ENCODE measurements at regions not wholly inside any gene's neighbourhood (a gene's known extent, or its start where the extent isn't known, plus 50 kb on each side); places are given as distances from the start of the nearest gene placed in this dataset.
"Not testable (repeated sequence)": the region's sequence is repeated elsewhere in the genome, so short reads cannot be mapped to it uniquely, and the experiment has no call there.

GRCh38 chr12:108423486-108423885 lies 84.4 kb upstream of the CMKLR1 start:
- DNase-seq (ENCODE audit: low spot score), result no peak

GRCh38 chr12:108421082-108421481 lies 82.0 kb upstream of the CMKLR1 start:
- not testable (repeated sequence) for DNase-seq (ENCODE audit: low spot score)

- DNase-seq (ENCODE audit: low spot score), result not testable (repeated sequence)
Observed at GRCh38 chr12:108420421-108420820, 81.3 kb upstream of the CMKLR1 start.

GRCh38 chr12:108419949-108420348 lies 80.8 kb upstream of the CMKLR1 start:
- no peak for DNase-seq (ENCODE audit: low spot score)

- DNase-seq (ENCODE audit: low spot score), result no peak
Observed at GRCh38 chr12:108418164-108418890, 79.2 kb upstream of the CMKLR1 start.

- DNase-seq (ENCODE audit: low spot score), result no peak
Observed at GRCh38 chr12:108414021-108414420, 74.9 kb upstream of the CMKLR1 start.

GRCh38 chr12:108410689-108411088 lies 71.6 kb upstream of the CMKLR1 start:
- DNase-seq (ENCODE audit: low spot score), result no peak

- DNase-seq (ENCODE audit: low spot score), result no peak
Observed at GRCh38 chr12:108409481-108409880, 70.4 kb upstream of the CMKLR1 start.

- no peak for DNase-seq (ENCODE audit: low spot score)
Observed at GRCh38 chr12:108403952-108404351, 64.8 kb upstream of the CMKLR1 start.

GRCh38 chr12:108401964-108402363 lies 62.9 kb upstream of the CMKLR1 start:
- DNase-seq (ENCODE audit: low spot score), result no peak

- DNase-seq (ENCODE audit: low spot score), result no peak
Observed at GRCh38 chr12:108400900-108401480, 61.9 kb upstream of the CMKLR1 start.

GRCh38 chr12:108400481-108400880 lies 61.4 kb upstream of the CMKLR1 start:
- no peak for DNase-seq (ENCODE audit: low spot score)

- no peak for DNase-seq (ENCODE audit: low spot score)
Observed at GRCh38 chr12:108400056-108400455, 60.9 kb upstream of the CMKLR1 start.

- DNase-seq (ENCODE audit: low spot score), result no peak
Observed at GRCh38 chr12:108399514-108399913, 60.4 kb upstream of the CMKLR1 start.

GRCh38 chr12:108394196-108394595 lies 55.1 kb upstream of the CMKLR1 start:
- no peak for DNase-seq (ENCODE audit: low spot score)

GRCh38 chr12:108392284-108392683 lies 53.2 kb upstream of the CMKLR1 start:
- no peak for DNase-seq (ENCODE audit: low spot score)

GRCh38 chr12:108390495-108391203 lies 51.5 kb upstream of the CMKLR1 start:
- DNase-seq (ENCODE audit: low spot score), result no peak

- no peak for DNase-seq (ENCODE audit: low spot score)
Observed at GRCh38 chr12:108389544-108389943, 50.4 kb upstream of the CMKLR1 start.
